ENCODE measurements at regions not wholly inside any gene's neighbourhood (a gene's known extent, or its start where the extent isn't known, plus 50 kb on each side); places are given as distances from the start of the nearest gene placed in this dataset.

GRCh38 chr9:7944572-7944971 lies 145.0 kb upstream of the DMAC1 start:
- Mint-ChIP-seq H3K4me1 (ENCODE audit: low read depth, unreplicated experiment) (no peaks in the 10 kb centered on the region), H3K27ac (ENCODE audit: unreplicated experiment) (no peak overlapping the region), H3K4me3 (ENCODE audit: low read depth, unreplicated experiment) (no peak overlapping the region), H3K27me3 (ENCODE audit: unreplicated experiment) (no peaks in the 10 kb centered on the region), H3K9me3 (ENCODE audit: low read depth, unreplicated experiment) (peaks cover 4% of the 10 kb centered on the region), H3K36me3 (ENCODE audit: insufficient read depth, unreplicated experiment) (no peaks in the 10 kb centered on the region)
- CTCF ChIA-PET: no interaction called here
- no peak for DNase-seq
- no peak for TF ChIP-seq CTCF (IDR thresholded peaks at IDR 0.05; ENCODE audit: unreplicated experiment)
- intact Hi-C loops (cut with micrococcal nuclease; ENCODE audit: unreplicated experiment): no loop called here
- BruUV-seq (replicated peaks): no TSS peak

- no TSS peak for BruUV-seq (replicated peaks)
- no peaks in the 10 kb centered on the region for H3K4me1 Mint-ChIP-seq (ENCODE audit: low read depth, unreplicated experiment)
- no peaks in the 10 kb centered on the region for H3K27me3 Mint-ChIP-seq (ENCODE audit: unreplicated experiment)
- H3K27ac Mint-ChIP-seq (ENCODE audit: unreplicated experiment): no peak overlapping the region
- no peaks in the 10 kb centered on the region for H3K36me3 Mint-ChIP-seq (ENCODE audit: insufficient read depth, unreplicated experiment)
- H3K9me3 Mint-ChIP-seq (ENCODE audit: low read depth, unreplicated experiment): peaks cover 4% of the 10 kb centered on the region
- no peak for TF ChIP-seq CTCF (IDR thresholded peaks at IDR 0.05; ENCODE audit: unreplicated experiment)
- no peak for DNase-seq
- intact Hi-C loops (cut with micrococcal nuclease; ENCODE audit: unreplicated experiment): no loop called here
- H3K4me3 Mint-ChIP-seq (ENCODE audit: low read depth, unreplicated experiment): no peak overlapping the region
- CTCF ChIA-PET: interaction anchor here (0.7 kb wide), 1 partner anchor 115 kb away, joined by 3 read pairs; no protein-coding TSS in a partner anchor
These were observed 138.3 kb upstream of the DMAC1 start for GRCh38 chr9:7937761-7938491.

- H3K9me3 Mint-ChIP-seq (ENCODE audit: low read depth, unreplicated experiment): peaks cover 4% of the 10 kb centered on the region
- BruUV-seq (replicated peaks): no TSS peak
- no peaks in the 10 kb centered on the region for H3K36me3 Mint-ChIP-seq (ENCODE audit: insufficient read depth, unreplicated experiment)
- TF ChIP-seq CTCF (IDR thresholded peaks at IDR 0.05; ENCODE audit: unreplicated experiment): no peak
- no peak for DNase-seq
- H3K4me3 Mint-ChIP-seq (ENCODE audit: low read depth, unreplicated experiment): no peak overlapping the region
- no peaks in the 10 kb centered on the region for H3K4me1 Mint-ChIP-seq (ENCODE audit: low read depth, unreplicated experiment)
- no peak overlapping the region for H3K27ac Mint-ChIP-seq (ENCODE audit: unreplicated experiment)
- CTCF ChIA-PET: no interaction called here
- H3K27me3 Mint-ChIP-seq (ENCODE audit: unreplicated experiment): no peaks in the 10 kb centered on the region
- intact Hi-C loops (cut with micrococcal nuclease; ENCODE audit: unreplicated experiment): no loop called here
These were observed 137.4 kb upstream of the DMAC1 start for GRCh38 chr9:7936996-7937395.

GRCh38 chr9:7936163-7936562 lies 136.6 kb upstream of the DMAC1 start:
- Mint-ChIP-seq H3K27me3 (ENCODE audit: unreplicated experiment) (no peaks in the 10 kb centered on the region), H3K4me3 (ENCODE audit: low read depth, unreplicated experiment) (no peak overlapping the region), H3K4me1 (ENCODE audit: low read depth, unreplicated experiment) (no peaks in the 10 kb centered on the region), H3K36me3 (ENCODE audit: insufficient read depth, unreplicated experiment) (no peaks in the 10 kb centered on the region), H3K9me3 (ENCODE audit: low read depth, unreplicated experiment) (peaks cover 4% of the 10 kb centered on the region), H3K27ac (ENCODE audit: unreplicated experiment) (no peak overlapping the region)
- CTCF ChIA-PET: no interaction called here
- intact Hi-C loops (cut with micrococcal nuclease; ENCODE audit: unreplicated experiment): no loop called here
- TF ChIP-seq CTCF (IDR thresholded peaks at IDR 0.05; ENCODE audit: unreplicated experiment): no peak
- DNase-seq: no peak
- no TSS peak for BruUV-seq (replicated peaks)

All from Calu3 (cell line).